Hepatocyte (in vitro differentiated cells): ENCODE measurements at regions not wholly inside any gene's neighbourhood (a gene's known extent, or its start where the extent isn't known, plus 50 kb on each side); places are given as distances from the start of the nearest gene placed in this dataset.

ENCODE experiments used
- CTCF ChIP-seq: fragments of 200-600 bp; sonication (generic); IDR thresholded peaks from 2 replicates; pipeline ENCODE4 v1.5.1; 2016; ENCODE audit warnings: antibody characterized with exemption, mild to moderate bottlenecking; ENCODE audit not compliant: poor library complexity
- EZH2 ChIP-seq: fragments of 200-600 bp; sonication (generic); IDR thresholded peaks from 2 replicates; pipeline ENCODE4 v1.6.1; 2016; ENCODE audit warnings: antibody characterized with exemption, mild to moderate bottlenecking, borderline replicate concordance

- no peak for TF ChIP-seq CTCF
- TF ChIP-seq EZH2: no peak
These were observed 67.0 kb downstream of the EBLN1 start for GRCh38 chr10:22150842-22151241.
